Limb (tissue), 2 donors: ENCODE measurements at regions not wholly inside any gene's neighbourhood (a gene's known extent, or its start where the extent isn't known, plus 50 kb on each side); places are given as distances from the start of the nearest gene placed in this dataset.
"Not testable (repeated sequence)": the region's sequence is repeated elsewhere in the genome, so short reads cannot be mapped to it uniquely, and the experiment has no call there.

ENCODE experiments used
- DNase-seq, 2 donors: peaks; one replicate each; pipeline ENCODE4 v3.0.0-alpha.2; 2016; ENCODE audit errors: extremely low spot score in 2 of 2

DNA sequence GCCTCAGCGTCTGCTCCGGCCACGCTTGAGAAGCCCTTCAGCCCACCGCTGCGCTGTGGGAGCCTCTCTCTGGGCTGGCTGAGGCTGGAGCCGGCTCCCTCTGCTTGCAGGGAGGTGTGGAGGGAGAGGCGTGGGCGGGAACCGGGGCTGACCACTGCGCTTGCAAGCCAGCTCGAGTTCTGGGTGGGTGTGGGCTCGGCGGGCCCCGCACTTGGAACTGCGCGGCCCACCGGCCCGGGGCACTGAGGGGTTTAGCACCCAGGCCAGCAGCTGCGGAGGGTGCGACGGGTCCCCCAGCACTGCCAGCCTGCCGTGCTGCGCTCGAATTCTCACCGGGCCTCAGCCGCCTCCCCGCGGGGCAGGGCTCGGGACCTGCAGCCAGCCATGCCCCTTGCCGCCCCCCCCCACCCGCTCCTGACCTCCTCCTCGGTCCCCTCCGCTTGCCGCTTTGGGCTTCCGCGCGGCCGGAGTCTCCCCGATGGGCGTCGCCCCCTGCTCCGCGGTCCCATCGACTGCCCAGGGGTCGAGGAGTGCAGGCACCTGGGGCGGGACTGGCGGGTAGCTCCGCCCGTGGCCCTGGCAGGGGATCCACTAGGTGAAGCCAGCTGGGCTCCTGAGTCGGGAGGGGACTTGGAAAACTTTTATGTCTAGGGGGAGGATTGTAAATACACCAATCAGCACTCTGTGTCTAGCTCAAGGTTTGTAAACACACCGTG lies 106.7 kb downstream of the RAP2B start:
- no peak for DNase-seq

DNA sequence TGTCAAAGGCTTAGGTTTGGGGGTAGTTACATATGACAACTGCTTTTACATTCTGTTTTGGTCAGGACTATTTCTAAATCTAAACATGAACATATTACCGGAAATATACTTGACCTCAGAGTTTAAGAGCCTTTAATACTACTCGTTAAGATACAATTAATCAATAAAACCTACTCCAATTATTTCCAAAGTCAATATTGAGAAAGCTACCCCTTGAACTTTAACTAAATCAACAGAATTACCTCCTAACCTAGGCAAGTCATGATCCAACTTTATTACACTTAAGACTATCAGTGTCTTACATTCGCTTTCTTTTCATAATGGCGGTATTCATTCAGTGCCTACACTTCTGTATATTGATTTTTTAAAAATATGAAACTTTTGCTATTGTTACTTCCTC lies 107.7 kb downstream of the RAP2B start:
- no peak for DNase-seq

DNA sequence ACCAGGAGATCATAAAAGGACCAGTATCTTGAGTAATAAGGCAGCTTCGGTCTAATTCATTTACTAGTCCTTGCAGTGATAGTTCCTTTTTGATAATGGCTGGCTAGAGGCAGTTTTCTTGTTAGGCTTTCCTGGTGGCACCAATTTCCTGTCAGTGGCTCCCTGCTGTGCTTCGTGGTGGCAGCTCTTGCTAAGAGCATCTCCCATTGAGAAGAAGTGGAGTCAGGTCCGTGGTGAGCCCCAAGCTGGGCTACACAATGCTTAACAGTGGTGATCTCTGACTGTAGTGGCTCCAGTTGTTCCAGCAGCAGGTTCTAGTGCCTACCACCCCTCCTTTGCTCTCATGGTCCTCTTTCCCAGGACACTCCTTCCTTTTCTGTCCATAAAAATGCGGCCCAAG lies 111.2 kb downstream of the RAP2B start:
- DNase-seq: no peak

DNA sequence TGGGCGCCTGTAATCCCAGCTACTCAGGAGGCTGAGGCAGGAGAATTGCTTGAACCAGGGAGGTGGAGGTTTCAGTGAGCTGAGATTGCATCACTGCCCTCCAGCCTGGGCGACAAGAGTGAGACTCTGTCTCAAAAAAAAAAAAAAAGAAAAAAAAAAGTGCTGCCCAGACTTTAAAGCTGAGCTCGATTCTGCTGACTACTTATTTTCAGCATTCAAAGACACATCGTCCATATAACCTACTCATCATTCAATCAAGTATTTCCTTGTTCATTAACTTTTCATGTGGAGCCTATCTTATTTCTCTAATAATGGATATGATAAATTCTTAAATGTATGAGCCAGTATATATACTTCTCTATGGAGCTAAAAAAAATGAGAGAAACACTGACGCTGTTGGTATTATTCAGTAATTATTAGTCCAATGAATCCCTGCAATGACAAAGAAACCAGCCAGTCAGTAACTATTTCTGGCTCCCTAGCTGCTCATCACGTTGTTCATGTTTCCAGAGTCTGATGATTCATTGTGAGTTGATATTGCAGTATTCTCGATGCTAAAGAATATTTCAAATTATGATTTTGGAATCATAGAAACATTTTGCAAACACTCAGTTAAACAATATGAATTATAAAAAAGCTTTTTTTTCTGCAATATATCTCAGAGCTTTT lies 111.9 kb downstream of the RAP2B start:
- no peak for DNase-seq

DNA sequence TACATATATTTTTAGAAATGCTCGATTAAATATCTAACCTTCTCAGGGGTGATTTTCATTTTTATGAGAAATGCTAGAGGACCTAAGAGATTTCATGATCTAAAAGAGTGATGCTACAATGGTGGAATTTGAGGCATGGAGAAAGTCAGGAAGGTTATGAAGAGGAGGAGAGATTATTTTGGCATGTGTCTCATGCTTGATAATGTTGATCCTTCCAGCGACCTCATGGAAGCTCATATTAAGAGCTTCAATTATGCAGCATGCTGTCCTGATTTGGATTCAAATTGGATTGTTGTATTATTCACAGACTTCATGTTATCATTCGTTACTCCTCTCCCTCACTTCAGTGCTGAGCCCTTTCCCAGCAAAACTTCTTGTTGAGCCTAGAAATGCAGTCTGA lies 112.5 kb downstream of the RAP2B start:
- DNase-seq: no peak

DNA sequence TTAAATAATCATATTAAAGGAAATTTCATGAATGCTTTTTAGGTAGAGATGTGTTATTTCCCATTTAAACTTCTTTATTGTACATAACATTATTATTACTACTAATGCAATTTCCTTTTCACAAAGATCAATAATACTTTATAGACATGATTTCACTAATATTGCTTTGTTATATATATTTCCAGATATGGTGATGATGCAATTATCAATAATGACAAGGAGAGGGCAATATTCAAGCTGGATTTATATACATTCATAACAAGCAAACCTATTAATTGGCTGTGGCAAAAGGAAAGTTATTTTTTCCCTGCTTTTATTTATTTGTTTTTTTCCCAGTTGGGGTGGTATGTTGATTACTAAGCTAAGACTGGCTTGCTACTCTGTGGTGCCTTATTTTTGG lies 113.5 kb downstream of the RAP2B start:
- no peak for DNase-seq

DNA sequence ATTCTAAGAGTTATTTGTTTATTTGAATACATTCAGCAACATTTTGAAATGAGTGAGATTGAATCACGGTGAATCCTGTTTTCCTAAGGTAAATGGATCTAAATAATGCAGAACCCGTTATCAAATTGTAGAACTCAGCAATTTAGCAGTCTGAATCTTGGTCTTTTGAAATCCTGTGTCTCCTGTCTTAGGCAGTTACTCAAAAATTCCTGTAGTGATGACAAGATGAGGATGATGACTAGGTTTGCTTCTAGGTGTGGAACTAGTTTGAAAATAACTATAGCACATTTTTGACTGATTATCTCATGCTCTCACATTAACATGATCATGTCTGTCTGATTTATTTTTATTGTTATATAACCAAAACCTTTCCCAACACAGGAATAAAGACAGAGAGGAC lies 115.0 kb downstream of the RAP2B start:
- no peak for DNase-seq

DNA sequence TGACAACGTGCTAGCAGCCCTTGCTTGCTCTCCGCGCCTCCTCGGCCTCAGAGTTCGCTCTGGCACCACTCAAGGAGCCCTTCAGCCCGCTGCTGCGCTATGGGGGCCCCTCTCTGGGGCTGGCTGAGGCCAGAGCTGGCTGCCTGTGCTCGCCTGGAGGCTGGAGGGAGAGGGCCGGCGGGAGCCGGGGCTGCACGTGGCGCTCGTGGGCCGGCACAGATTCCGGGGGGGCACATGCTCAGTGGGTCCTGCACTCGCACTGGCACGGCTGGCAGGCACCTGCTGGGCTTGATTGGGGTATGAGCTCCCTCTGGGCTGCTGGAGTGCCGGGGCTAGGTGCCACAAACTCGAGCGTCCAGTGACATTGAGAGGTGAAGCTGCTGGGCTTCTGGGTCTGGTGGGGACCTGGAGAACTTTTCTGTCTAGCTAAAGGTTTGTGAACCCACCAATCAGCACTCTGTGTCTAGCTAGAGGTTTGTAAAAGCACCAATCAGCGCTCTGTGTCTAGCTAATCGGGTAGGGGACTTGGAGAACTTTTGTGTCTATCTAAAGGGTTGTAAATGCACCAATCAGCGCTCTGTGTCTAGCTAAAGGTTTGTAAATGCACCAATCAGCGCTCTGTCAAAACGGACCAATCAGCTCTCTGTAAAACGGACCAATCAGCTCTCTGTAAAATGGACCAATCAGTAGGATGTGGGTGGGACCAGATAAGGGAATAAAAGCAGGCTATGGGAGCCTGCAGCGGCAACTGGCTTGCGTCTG lies 119.4 kb downstream of the RAP2B start:
- not testable (repeated sequence) for DNase-seq

DNA sequence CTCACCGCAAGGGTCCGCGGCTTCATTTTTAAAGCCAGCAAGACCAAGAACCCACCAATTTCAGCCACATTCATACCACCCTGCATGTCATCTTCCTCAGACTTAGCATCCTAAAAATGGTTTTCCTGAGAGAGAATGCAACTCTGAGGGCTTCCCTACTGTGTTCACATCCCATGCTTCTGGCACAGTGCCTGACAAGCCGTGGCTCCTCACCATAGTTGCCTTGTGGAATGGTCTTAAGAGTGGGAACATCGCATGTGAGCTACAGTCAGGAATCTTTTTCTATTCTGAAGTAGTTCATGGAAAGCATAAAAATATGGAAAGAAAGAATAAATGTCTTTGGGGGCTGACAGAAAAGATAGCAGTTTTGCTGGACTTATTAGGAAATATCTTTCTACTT lies 120.3 kb downstream of the RAP2B start:
- DNase-seq: no peak

DNA sequence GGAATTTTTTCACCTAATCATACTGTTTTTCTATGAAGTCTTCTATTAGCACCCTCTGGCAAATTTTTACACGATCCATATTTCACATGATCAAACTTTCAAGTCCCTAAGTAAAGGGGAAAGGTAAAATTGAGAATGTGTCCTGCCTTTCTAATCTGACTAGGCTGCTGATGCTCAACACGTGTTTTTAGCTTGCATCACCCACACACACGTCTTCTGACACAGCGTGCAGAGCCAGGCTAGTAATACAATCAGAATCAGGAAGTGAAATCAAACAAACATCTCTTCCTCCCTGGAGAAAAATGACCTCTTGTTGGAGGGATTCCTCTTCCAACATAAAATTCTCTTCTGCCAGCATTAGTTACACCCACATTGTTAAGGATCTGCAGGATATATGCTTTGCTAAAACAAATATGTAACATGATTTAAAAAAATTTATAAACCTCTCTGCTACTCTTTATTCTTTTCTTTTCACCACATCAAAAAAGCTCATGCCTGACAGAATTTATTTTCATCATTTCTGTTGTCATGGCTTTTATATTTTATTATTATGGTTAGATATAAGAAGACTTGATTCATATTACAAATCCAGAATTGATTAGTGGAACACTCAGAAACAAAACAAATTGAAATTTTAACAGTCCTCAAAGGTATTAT lies 122.4 kb downstream of the RAP2B start:
- peak in 1 of 2 donors; percentile 52 for DNase-seq

DNA sequence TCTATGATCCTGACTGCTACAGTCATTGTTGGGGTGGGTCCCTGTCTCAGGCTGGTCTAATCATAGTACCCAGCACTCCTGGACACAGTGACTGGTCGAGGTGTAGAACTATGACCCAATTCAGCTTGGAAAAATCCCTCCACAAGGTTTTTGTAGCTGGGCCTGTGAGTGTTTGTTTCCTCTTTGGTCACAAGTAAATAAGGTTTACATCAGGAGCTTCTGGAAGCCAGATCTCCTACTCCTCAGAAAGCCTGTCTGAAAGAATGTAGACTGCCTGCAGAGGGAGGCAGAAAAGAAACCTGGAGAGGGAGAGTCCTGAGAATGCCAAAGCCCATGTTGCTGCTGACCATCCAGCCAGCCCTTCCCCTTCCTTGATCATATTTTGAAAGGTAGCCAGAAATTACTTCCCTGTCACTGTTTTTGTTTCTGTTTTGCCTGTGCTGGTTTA lies 123.2 kb downstream of the RAP2B start:
- DNase-seq: peak in 1 of 2 donors; percentile 25

DNA sequence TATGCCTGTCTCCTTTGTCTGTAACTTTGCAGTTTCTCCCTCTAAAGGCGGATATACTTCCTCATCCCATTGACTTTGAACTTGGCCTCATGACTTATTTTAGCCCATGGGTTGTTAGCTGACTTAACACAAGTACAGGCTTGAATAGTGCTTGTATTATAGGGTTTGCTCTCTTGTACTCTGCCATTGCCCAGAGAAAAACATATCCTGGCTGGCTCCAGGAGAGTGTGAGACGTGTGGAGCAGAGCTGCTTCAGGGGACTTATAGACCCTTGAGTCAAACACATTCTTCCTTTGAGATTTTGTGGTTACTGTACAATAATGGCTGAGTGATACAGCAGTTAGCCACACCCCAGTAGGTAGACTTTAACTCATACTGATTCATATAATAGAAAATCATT lies 124.0 kb downstream of the RAP2B start:
- no peak for DNase-seq

DNA sequence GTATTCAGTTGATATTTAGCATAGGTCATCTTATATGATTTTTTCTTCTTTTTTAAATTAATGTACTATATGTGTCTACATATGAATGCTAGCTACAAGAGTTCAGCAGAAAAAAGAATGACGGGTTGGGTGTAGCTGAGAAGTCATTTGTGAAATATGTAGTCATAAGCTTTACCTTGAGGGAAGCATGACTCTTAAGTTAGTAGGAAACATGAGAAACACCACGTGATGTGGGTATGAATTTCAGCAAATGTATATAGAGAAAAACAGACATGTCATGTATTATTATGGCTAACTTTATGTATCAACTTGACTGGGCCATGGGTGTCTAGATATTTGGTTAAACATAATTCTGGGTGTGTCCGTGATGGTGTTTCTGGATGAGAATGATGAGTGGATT lies 125.0 kb downstream of the RAP2B start:
- DNase-seq: no peak

DNA sequence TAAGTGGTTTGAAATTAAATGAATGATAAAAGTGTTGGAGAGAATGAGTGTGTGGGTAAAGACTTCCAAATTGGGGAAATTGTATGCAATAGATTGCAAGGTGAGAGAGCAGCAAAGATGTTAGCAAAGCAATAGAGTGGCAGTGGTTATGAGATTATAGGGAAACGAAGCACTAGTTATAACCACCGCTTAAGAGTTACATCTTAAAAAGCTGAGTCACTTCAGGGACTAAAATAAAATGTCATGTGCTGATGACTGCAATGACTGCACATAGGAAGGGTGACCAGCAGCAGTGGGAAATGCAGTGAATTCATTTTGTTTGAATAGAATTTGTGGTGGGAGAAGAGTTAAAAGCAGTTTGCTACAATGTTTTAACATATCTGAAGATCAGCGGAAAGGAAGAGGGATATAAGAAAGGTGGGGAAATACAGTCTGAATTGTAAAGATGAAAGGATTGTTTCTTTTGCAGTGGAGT lies 127.3 kb downstream of the RAP2B start:
- no peak for DNase-seq

DNA sequence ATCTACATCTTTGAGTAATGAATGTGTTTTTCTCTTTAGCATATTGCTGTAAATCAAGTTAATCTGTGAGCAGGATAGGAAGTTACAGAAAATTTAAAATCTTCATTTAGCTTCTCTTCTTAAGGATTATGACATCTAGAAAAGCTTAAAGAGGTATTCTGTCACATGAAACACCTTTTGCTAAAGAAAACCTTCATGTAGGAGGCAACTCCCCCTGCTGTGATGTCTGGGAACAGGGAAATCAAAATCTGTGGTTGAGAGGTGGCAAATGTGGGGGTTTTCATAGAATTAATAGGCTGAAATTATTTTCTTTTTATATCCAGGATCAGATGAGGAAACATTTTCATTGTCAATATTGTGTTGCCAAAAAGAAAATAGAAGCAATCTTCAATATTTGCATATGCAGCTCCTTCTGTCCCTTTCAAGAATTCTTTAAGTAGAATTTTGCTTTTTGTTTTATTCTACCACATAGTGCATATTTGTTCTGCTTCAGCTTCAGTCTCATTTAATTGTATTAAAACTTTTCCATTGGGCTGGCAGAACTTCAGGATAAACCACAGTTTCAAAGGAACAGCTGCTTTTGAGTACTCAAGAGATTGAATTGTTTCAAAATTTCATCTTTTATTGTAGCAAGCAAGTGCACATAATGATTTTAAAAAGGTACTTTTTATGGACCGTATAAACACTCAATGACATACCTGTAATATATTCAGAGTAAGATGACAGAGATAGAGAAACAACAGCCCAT lies 128.4 kb downstream of the RAP2B start:
- DNase-seq: no peak

DNA sequence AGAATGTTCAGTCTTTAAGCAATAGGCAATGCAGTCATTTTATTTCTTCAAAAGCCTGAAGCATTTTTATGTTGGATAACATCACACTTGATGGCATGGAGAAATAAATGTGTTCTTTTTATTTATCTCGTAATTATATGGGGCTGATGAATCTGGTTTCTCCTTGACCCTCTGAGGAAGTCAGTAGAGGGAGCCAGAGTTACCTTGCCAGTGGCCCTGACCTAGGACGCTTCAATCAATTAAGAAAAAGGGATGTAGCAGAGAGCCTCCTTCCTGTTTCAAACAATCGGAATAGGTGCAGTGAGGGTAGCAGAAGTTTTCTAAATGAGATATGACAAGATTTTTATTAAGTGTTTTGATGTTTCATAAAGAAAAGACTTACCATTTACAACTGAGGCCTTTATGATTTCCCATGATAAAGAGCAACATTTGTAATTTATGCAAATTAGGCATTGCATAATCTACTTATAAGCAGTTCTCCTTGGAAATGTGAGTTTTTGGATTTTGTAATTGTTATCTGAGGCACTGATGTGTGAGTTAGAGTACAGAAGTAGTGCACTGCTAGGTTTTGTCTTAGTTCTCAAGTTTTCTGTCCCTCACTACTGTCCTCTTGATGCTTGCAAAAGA lies 129.1 kb downstream of the RAP2B start:
- DNase-seq: no peak

DNA sequence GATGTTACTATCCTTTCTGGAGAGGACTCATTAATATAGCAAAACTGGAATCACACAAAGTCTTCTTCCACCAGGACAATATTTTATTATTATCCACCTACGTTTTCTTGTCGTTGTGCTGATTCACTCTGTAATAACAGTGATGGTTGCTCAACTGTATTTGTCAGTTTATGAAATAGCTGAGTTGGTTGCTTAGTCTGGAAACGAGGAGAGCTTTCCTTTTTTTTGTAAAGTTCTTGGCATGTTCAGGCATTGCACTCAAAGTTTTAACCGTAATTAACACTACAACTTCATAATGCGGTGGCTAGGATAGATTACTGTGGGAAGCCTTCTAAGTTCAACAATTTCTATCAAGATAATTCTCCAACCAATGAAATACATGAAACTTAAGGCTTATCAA lies 131.2 kb downstream of the RAP2B start:
- DNase-seq: no peak

DNA sequence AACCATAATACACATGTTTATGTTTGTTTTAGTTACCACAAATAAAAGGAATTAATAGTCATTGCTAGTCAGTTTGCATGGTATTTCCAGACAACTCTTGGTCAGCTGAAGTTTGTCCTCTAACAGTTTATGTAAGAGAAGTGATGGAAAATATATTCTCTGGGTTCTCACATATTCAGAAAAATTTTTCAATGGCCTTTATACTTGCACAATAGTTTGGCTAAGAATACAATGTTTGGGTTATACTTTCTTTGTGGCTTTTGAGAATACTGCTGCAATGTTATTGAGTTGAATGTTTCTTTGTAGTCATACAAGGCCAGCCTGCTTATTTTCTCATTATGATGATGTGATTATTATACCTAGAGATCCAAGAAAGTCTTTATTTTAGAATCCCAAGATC lies 133.9 kb downstream of the RAP2B start:
- no peak for DNase-seq

DNA sequence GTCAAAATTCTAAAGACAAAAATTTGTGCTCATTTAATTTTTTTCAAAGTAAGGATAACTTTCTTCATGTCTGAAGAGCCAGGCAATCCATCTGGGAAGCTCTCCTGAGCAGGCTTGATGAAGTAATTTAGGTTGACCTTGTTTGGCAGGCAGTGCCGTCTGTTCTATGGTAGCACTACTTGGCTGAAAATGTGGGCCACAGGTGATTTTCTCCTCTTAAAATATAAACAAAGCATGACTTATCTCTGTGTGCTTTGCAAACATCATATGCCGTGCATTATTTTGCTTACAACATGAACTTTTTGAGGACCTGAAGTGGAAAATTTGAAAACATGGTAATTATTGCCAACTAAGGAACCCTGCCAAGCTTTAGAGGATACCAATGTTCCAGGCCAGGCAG lies 143.2 kb downstream of the RAP2B start:
- DNase-seq: no peak

DNA sequence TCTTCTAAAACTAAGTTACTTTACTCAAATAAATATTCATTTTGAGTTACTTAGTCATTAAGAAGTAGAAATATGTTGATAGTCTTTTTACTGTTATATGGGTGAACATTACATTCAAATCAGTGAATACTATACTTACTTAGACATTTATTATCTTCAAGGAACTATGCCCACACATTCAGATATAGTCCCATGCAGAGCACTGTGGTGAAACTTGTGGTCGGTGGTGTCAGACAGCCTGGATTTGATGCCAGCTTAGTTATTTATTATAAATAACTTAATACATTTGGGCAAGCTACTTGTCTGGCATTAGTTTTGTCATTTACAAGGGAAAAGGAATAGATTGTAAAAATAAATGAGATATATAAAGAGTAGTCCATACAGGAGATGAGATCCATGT lies 149.5 kb downstream of the RAP2B start:
- DNase-seq: no peak
